Endodermal cell (in vitro differentiated cells): ENCODE measurements at regions not wholly inside any gene's neighbourhood (a gene's known extent, or its start where the extent isn't known, plus 50 kb on each side); places are given as distances from the start of the nearest gene placed in this dataset.
A peak's percentile ranks its signal among the peaks of the same experiment; 100 is the strongest.

Experiments
- DNase-seq: peaks from one replicate; pipeline ENCODE4 v3.0.0-alpha.2; 2017
- H3K27ac ChIP-seq: 2 replicates; pipeline ENCODE4 v1.5.1; 2013; ENCODE audit warnings: mild to moderate bottlenecking, low read depth, low read length, moderate library complexity
- H3K27me3 ChIP-seq: 2 replicates; pipeline ENCODE4 v1.6.1; 2013; ENCODE audit warnings: mild to moderate bottlenecking, low read length, moderate library complexity; ENCODE audit not compliant: insufficient read depth, control insufficient read depth, poor library complexity, severe bottlenecking
- H3K36me3 ChIP-seq: 2 replicates; pipeline ENCODE4 v1.7.0; 2013; ENCODE audit warnings: mild to moderate bottlenecking, low read length, moderate library complexity; ENCODE audit not compliant: control insufficient read depth, insufficient read depth
- H3K4me1 ChIP-seq: one replicate; pipeline ENCODE4 v1.7.0; 2013; ENCODE audit warnings: low read length; ENCODE audit not compliant: control insufficient read depth, insufficient read depth
- H3K4me3 ChIP-seq: 2 replicates; pipeline ENCODE4 v1.5.1; 2013; ENCODE audit warnings: mild to moderate bottlenecking, low read length, moderate library complexity
- H3K9ac ChIP-seq: 2 replicates; pipeline ENCODE4 v1.6.1; 2013; ENCODE audit warnings: mild to moderate bottlenecking, low read length, moderate library complexity; ENCODE audit not compliant: poor library complexity, severe bottlenecking; ENCODE audit errors: extremely low read depth
- H3K9me3 ChIP-seq: 2 replicates; pipeline ENCODE4 v1.6.1; 2013; ENCODE audit warnings: mild to moderate bottlenecking, low read length, moderate library complexity; ENCODE audit not compliant: control insufficient read depth
- H3K27ac Mint-ChIP-seq: 2 replicates; pipeline ENCODE4 v1.8.0; 2020; ENCODE audit warnings: mixed read lengths
- H3K27me3 Mint-ChIP-seq: 2 replicates; pipeline ENCODE4 v1.8.0; 2021; ENCODE audit warnings: mild to moderate bottlenecking, mixed read lengths; ENCODE audit not compliant: insufficient read depth
- H3K36me3 Mint-ChIP-seq: 2 replicates; pipeline ENCODE4 v1.8.0; 2020; ENCODE audit warnings: low read depth, mixed read lengths
- H3K4me1 Mint-ChIP-seq: 2 replicates; pipeline ENCODE4 v1.8.0; 2020; ENCODE audit warnings: mixed read lengths
- H3K4me3 Mint-ChIP-seq: 2 replicates; pipeline ENCODE4 v1.8.0; 2020; ENCODE audit warnings: mild to moderate bottlenecking, moderate library complexity, mixed read lengths
- H3K9me3 Mint-ChIP-seq: 2 replicates; pipeline ENCODE4 v1.8.0; 2020; ENCODE audit warnings: mild to moderate bottlenecking, mixed read lengths
- CTCF ChIP-seq: fragments of 200-600 bp; sonication (generic); conservative IDR thresholded peaks from 2 replicates; pipeline ENCODE4 v1.5.0; 2021; ENCODE audit warnings: antibody characterized with exemption, mild to moderate bottlenecking
- WGBS, 2 experiments: methylation state at CpG; one replicate each; pipeline versions ENCODE4 v1.1.5 to v1.1.7; 2013; ENCODE audit warnings: missing lambda C conversion rate in 2 of 2, mixed read lengths in 1 of 2; ENCODE audit not compliant: insufficient coverage in 1 of 2, insufficient read length in 1 of 2; 5-methylcytosine and 5-hydroxymethylcytosine counted together

GRCh38 chr12:20127413-20127812, 240.9 kb upstream of the PDE3A start:
- Histone ChIP-seq H3K4me3 (no peak overlapping the region), H3K9ac (no peak overlapping the region), H3K27me3 (no peaks in the 10 kb centered on the region), H3K27ac (no peak overlapping the region), H3K4me1 (no peaks in the 10 kb centered on the region), H3K9me3 (no peaks in the 10 kb centered on the region), H3K36me3 (no peaks in the 10 kb centered on the region)
- DNase-seq = no peak
- Mint-ChIP-seq H3K27ac (no peak overlapping the region), H3K9me3 (no peaks in the 10 kb centered on the region), H3K36me3 (no peaks in the 10 kb centered on the region), H3K4me3 (no peak overlapping the region), H3K27me3 (no peaks in the 10 kb centered on the region), H3K4me1 (no peaks in the 10 kb centered on the region)
- 71 to 100% methylated on average over 1 of the region's 2 CpGs for WGBS, 2 experiments
- no peak for TF ChIP-seq CTCF

- no peaks in the 10 kb centered on the region for H3K9me3 ChIP-seq
- no peak for TF ChIP-seq CTCF
- no peaks in the 10 kb centered on the region for H3K4me1 Mint-ChIP-seq
- no peak overlapping the region for H3K4me3 Mint-ChIP-seq
- H3K27ac Mint-ChIP-seq = no peak overlapping the region
- H3K36me3 Mint-ChIP-seq = no peaks in the 10 kb centered on the region
- H3K36me3 ChIP-seq = no peaks in the 10 kb centered on the region
- no peaks in the 10 kb centered on the region for H3K27me3 Mint-ChIP-seq
- no peaks in the 10 kb centered on the region for H3K9me3 Mint-ChIP-seq
- DNase-seq = no peak
- H3K27me3 ChIP-seq = no peaks in the 10 kb centered on the region
- H3K27ac ChIP-seq = no peak overlapping the region
- H3K4me1 ChIP-seq = no peaks in the 10 kb centered on the region
- H3K9ac ChIP-seq = no peak overlapping the region
- H3K4me3 ChIP-seq = no peak overlapping the region
Observed at GRCh38 chr12:20128928-20129327, 239.4 kb upstream of the PDE3A start.

GRCh38 chr12:20132818-20133217, 235.5 kb upstream of the PDE3A start:
- Mint-ChIP-seq H3K36me3 (no peaks in the 10 kb centered on the region), H3K4me3 (no peak overlapping the region), H3K9me3 (no peaks in the 10 kb centered on the region), H3K27me3 (no peaks in the 10 kb centered on the region), H3K4me1 (no peaks in the 10 kb centered on the region), H3K27ac (no peak overlapping the region)
- Histone ChIP-seq H3K4me1 (no peaks in the 10 kb centered on the region), H3K9me3 (no peaks in the 10 kb centered on the region), H3K36me3 (no peaks in the 10 kb centered on the region), H3K27ac (peak overlapping the region; percentile 38), H3K27me3 (no peaks in the 10 kb centered on the region), H3K4me3 (no peak overlapping the region), H3K9ac (no peak overlapping the region)
- no peak for TF ChIP-seq CTCF
- peak; percentile 52 for DNase-seq
- 90 to 100% methylated on average over 1 of the region's 1 CpG for WGBS, 2 experiments
